ENCODE measurements at regions not wholly inside any gene's neighbourhood (a gene's known extent, or its start where the extent isn't known, plus 50 kb on each side); places are given as distances from the start of the nearest gene placed in this dataset.

DNA sequence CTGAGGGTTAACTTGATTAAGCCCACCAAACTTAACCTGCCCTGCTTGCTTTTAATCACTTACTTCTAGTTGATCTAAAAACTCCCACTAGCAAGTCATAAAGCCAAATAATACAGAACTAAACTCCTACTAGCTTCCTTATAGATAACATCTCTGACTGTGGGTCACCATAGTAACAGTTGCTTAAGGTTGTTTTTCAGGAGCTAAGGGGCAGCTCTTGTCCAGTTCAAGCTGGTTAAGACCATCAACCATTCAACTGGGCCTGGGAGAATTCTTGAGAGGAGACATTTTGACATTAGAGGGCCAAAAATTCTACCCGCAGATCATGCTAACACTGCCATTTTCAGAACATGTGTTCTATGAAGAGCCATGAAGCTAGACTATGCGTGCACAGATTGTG is 67.0 kb downstream of the UCHL1 start:
- TF ChIP-seq GATA2 (IDR thresholded peaks at IDR 0.05; ENCODE audit: low read depth, low read length) (no peak), GATA3 (IDR thresholded peaks at IDR 0.05; ENCODE audit: low read depth, low read length) (no peak)
